ENCODE measurements at regions not wholly inside any gene's neighbourhood (a gene's known extent, or its start where the extent isn't known, plus 50 kb on each side); places are given as distances from the start of the nearest gene placed in this dataset.
"Not testable (repeated sequence)": the region's sequence is repeated elsewhere in the genome, so short reads cannot be mapped to it uniquely, and the experiment has no call there.

DNA sequence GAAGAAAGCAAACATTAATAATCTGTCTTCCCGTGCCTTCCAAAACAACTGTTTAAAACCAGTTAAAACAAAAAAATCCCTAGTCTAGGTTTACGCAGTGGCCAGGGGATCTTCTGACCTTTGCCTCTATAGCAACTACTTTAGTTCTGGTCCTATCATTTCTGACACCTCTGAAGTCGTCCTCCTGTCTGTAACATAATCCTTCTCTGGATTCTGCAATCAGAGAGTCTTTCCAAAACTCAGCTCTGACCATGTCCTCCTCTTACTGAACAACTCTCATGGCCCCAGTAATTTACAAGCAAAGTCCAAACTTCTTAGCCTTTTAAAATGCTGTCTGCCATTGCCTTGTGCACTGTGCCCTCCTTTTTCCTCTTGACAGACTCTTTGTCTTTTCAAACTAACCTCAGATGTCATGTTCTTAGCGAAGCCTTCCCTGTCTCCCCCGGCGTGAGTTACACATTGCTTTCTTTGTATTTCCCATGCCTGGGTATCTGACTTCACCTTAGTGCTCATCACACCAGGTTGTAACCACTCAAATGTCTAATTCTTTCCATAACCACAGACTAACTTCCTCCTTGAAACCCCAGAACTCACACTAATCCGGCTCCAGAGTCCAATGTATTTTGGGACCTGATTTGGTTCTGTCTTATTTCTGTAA is 105.2 kb upstream of the BNIP2 start:
- intact Hi-C loops (cut with DNase I) = no loop called here
- H3K9ac ChIP-seq (ENCODE audit: low read depth in 2 of 2, low read length in 2 of 2) = no peak overlapping the region

DNA sequence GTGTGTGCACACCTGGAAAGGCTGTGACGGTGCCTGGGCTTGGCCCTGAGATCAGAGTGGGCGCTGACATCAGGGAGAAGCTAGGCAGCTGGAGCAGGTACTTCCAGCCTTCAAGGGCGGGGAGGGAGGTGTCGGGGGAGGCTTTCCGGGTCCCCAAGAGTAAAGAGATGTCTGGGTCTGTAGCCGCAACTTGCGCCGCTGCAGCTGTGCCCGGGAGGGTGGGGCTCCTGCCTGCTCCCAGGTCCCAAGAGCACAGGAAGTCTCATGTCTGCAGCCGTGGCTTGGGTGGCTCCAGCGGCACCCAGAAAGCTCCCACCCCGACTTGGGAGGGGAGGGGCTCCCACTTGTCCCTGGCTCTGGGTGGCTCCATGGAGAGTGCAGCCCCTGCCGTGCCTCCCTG is 103.2 kb upstream of the BNIP2 start:
- no peak overlapping the region for H3K27ac ChIP-seq
- H3K9ac ChIP-seq (ENCODE audit: low read depth in 2 of 2, low read length in 2 of 2) = no peak overlapping the region
- no peak overlapping the region for H3K4me3 ChIP-seq
- no peaks in the 10 kb centered on the region for H3K4me1 ChIP-seq
- no peaks in the 10 kb centered on the region for H3K9me3 ChIP-seq
- no peaks in the 10 kb centered on the region for H3K36me3 ChIP-seq
- intact Hi-C loops (cut with DNase I) = no loop called here
- DNase-seq = no peak
- TF ChIP-seq, protein P1, sequence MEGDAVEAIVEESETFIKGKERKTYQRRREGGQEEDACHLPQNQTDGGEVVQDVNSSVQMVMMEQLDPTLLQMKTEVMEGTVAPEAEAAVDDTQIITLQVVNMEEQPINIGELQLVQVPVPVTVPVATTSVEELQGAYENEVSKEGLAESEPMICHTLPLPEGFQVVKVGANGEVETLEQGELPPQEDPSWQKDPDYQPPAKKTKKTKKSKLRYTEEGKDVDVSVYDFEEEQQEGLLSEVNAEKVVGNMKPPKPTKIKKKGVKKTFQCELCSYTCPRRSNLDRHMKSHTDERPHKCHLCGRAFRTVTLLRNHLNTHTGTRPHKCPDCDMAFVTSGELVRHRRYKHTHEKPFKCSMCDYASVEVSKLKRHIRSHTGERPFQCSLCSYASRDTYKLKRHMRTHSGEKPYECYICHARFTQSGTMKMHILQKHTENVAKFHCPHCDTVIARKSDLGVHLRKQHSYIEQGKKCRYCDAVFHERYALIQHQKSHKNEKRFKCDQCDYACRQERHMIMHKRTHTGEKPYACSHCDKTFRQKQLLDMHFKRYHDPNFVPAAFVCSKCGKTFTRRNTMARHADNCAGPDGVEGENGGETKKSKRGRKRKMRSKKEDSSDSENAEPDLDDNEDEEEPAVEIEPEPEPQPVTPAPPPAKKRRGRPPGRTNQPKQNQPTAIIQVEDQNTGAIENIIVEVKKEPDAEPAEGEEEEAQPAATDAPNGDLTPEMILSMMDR (IDR thresholded peaks at IDR 0.05) = no peak
- no peaks in the 10 kb centered on the region for H3K27me3 ChIP-seq

More for the DNA sequence above, 105.2 kb upstream of the BNIP2 start:
- TF ChIP-seq, protein P1 (IDR thresholded peaks at IDR 0.05) = no peak
- Histone ChIP-seq H3K27me3 (no peaks in the 10 kb centered on the region), H3K9me3 (no peaks in the 10 kb centered on the region), H3K36me3 (no peaks in the 10 kb centered on the region), H3K27ac (no peak overlapping the region), H3K4me3 (no peak overlapping the region), H3K4me1 (no peaks in the 10 kb centered on the region)
- no peak for DNase-seq

DNA sequence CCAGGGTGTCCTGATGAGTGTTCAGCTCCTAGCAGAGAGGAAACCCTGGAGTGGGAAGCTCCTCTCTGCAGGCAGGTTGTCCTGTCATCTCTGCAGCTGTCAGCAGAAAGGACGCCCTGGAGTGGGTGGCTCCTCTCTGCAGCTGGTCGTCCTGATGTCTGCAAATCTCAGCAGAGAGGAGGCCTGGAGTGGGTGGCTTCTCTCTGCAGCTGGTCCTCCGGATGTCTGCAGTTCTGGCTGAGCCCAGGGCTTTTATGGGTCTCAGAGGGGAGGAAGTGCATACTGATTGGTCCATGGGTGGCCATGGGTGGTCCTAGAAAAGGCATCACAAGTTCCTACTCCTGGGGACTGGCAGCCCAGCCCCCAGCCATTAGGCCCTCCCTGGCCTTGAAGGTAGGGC is 102.6 kb upstream of the BNIP2 start:
- Histone ChIP-seq H3K9ac (ENCODE audit: low read depth in 2 of 2, low read length in 2 of 2) (no peak overlapping the region), H3K9me3 (no peaks in the 10 kb centered on the region), H3K27me3 (no peaks in the 10 kb centered on the region), H3K36me3 (no peaks in the 10 kb centered on the region), H3K4me1 (no peaks in the 10 kb centered on the region), H3K4me3 (no peak overlapping the region), H3K27ac (no peak overlapping the region)
- no peak for DNase-seq
- intact Hi-C loops (cut with DNase I) = no loop called here
- TF ChIP-seq, protein P1 (IDR thresholded peaks at IDR 0.05) = no peak

DNA sequence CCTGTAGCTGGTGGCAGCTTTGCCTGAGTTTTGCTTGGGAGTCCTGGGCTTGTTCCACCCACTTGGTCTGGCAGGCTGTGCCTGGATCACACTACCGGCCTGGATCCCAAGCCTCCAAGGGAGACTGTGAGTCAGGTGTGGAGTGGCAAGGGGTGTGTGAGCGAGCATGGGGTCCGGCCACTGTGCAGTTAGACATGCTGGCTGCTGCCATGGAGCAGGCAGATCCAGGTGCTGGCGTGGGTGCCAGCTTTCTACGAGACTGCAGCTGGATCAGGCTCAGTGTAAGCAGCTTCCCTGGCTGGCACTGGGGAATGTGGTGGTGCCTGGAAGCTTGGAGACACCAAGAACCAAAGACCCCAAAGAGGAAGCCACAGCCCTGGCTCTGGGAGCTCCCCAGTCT is 102.0 kb upstream of the BNIP2 start:
- no peak for DNase-seq
- TF ChIP-seq, protein P1 (IDR thresholded peaks at IDR 0.05) = no peak
- intact Hi-C loops (cut with DNase I) = no loop called here
- Histone ChIP-seq H3K9me3 (no peaks in the 10 kb centered on the region), H3K4me1 (no peaks in the 10 kb centered on the region), H3K27me3 (no peaks in the 10 kb centered on the region), H3K9ac (ENCODE audit: low read depth in 2 of 2, low read length in 2 of 2) (no peak overlapping the region), H3K36me3 (no peaks in the 10 kb centered on the region), H3K4me3 (no peak overlapping the region), H3K27ac (no peak overlapping the region)

DNA sequence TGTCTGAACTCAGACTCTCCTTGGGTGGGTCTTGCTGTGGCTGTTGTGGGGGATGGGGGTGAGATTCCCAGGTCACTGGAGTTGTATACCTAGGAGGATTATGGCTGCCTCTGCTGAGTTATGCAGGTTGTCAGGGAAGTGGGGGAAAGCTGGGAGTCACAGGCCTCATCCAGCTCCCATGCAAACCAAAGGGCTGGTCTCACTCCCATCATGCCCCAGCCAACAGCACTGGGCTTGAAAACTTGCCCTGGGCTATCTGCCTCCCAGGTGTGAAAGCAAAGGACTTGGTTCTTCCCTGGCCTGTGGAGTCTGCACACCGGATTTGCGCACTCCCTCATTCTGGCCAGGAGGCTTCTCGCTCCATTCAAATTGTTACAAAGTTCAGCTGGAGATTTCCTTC is 97.3 kb upstream of the BNIP2 start:
- H3K9me3 ChIP-seq; H3K36me3 ChIP-seq; H3K4me1 ChIP-seq; H3K4me3 ChIP-seq; H3K27ac ChIP-seq; H3K27me3 ChIP-seq; H3K9ac ChIP-seq (ENCODE audit: low read depth in 2 of 2, low read length in 2 of 2); intact Hi-C loops (cut with DNase I); DNase-seq: not testable (repeated sequence)

DNA sequence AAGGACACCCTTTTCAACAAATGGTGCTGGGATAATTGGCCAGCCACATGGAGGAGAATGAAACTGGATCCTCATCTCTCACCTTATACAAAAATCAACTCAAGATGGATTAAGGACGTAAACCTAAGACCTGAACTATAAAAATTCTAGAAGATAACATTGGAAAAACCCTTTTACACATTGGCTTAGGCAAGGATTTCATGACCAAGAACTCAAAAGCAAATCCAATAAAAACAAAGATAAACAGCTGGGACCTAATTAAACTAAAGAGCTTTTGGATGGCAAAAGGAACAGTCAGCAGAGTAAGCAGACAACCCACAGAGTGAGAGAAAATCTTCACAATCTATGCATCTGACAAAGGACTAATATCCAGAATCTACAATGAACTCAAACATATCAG is 96.9 kb upstream of the BNIP2 start:
- H3K27ac ChIP-seq; H3K9ac ChIP-seq (ENCODE audit: low read depth in 2 of 2, low read length in 2 of 2); H3K27me3 ChIP-seq; H3K9me3 ChIP-seq; H3K4me1 ChIP-seq; H3K36me3 ChIP-seq; H3K4me3 ChIP-seq; DNase-seq; intact Hi-C loops (cut with DNase I): not testable (repeated sequence)

DNA sequence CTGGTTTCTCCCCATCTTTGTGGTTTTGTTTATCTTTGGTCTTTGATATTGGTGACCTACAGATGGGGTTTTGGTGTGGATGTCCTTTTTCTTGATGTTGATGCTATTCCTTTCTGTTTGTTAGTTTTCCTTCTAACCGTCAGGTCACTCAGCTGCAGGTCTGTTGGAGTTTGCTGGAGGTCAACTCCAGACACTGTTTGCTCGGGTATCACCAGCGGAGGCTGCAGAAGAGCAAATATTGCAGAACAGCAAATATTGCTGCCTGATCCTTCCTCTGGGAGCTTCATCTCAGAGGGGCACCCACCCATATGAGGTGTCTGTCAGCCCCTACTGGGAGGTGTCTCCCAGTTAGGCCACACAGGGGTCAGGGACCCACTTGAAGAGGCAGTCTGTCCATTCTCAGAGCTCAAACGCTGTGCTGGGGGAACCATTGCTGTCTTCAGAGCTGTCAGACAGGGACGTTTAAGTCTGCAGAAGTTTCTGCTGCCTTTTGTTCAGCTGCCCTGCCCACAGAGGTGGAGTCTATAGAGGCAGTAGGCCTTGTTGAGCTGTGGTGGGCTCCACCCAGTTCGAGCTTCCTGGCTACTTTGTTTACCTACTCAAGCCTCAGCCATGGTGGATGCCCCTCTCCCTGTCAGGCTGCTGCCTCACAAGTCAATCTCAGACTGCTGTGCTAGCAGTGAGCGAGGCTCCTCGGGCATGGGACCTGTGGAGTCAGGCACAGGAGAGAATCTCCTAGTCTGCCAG is 94.8 kb upstream of the BNIP2 start:
- H3K9ac ChIP-seq (ENCODE audit: low read depth in 2 of 2, low read length in 2 of 2); H3K36me3 ChIP-seq; H3K27ac ChIP-seq; H3K9me3 ChIP-seq; H3K4me3 ChIP-seq; H3K27me3 ChIP-seq; intact Hi-C loops (cut with DNase I); H3K4me1 ChIP-seq; DNase-seq: not testable (repeated sequence)

Data from colonic mucosa (tissue), 4 donors.